ENCODE measurements at regions not wholly inside any gene's neighbourhood (a gene's known extent, or its start where the extent isn't known, plus 50 kb on each side); places are given as distances from the start of the nearest gene placed in this dataset.

- TF ChIP-seq CTCF (IDR thresholded peaks at IDR 0.05; ENCODE audit: low read length), result no peak
- no peak for TF ChIP-seq EZH2 (IDR thresholded peaks at IDR 0.05; ENCODE audit: borderline replicate concordance, low read length)
Measured at GRCh38 chr16:52963212-52963854, 89.4 kb downstream of the CHD9NB start.

Measured in OCI-LY1 (cell line).